PC-3 (cell line): ENCODE measurements at regions not wholly inside any gene's neighbourhood (a gene's known extent, or its start where the extent isn't known, plus 50 kb on each side); places are given as distances from the start of the nearest gene placed in this dataset.

ENCODE experiments used
- ATAC-seq: fragments of 200-7000 bp; cut with Tn5 transposase; 2 replicates; pipeline ENCODE4 v1.9.1; 2020; ENCODE audit warnings: mild to moderate bottlenecking, moderate library complexity
- BruUV-seq: library from RNA; stranded (reverse); fragments of 400-500 nt; replicated peaks from 2 replicates; lab custom pipeline; 2021; lab: Mats Ljungman, UMichigan
- CTCF ChIA-PET: fragments of 300-600 bp; sonication (Branson Sonifier 250); formaldehyde crosslinking; loops from one replicate; lab custom pipeline; 2022; ENCODE audit warnings: antibody characterized with exemption; lab: Charles Lee
- POLR2A ChIA-PET: fragments of 300-600 bp; sonication (Branson Sonifier 250); formaldehyde crosslinking; loops from one replicate; lab custom pipeline; 2022; ENCODE audit warnings: antibody characterized with exemption; ENCODE audit not compliant: unreplicated experiment; lab: Charles Lee
- DNase-seq: peaks from one replicate; pipeline ENCODE4 v3.0.0-alpha.2; 2015
- H2AFZ ChIP-seq: fragments of 300-600 bp; sonication (generic); 2 replicates; pipeline ENCODE4 v1.6.0; 2016; ENCODE audit warnings: antibody characterized with exemption, low read length
- H3F3A ChIP-seq: fragments of 300-600 bp; sonication (generic); one replicate; pipeline ENCODE4 v1.6.0; 2017; ENCODE audit warnings: antibody characterized with exemption, low read length, control low read depth, mild to moderate bottlenecking; ENCODE audit not compliant: unreplicated experiment
- H3K27ac ChIP-seq: fragments of 300-600 bp; sonication (generic); 2 replicates; pipeline ENCODE4 v1.5.1; 2016; ENCODE audit warnings: mild to moderate bottlenecking, low read length
- H3K27me3 ChIP-seq: fragments of 300-600 bp; sonication (generic); 2 replicates; pipeline ENCODE4 v1.6.1; 2016; ENCODE audit warnings: low read length, mixed read lengths
- H3K36me3 ChIP-seq: fragments of 300-600 bp; sonication (generic); 2 replicates; pipeline ENCODE4 v1.6.1; 2016; ENCODE audit warnings: low read depth, mixed run types, low read length, mixed read lengths
- H3K4me1 ChIP-seq: fragments of 300-600 bp; sonication (generic); 2 replicates; pipeline ENCODE4 v1.5.1; 2016; ENCODE audit warnings: low read length; ENCODE audit not compliant: insufficient read depth
- H3K4me2 ChIP-seq: fragments of 300-600 bp; sonication (generic); 2 replicates; pipeline ENCODE4 v1.6.0; 2016; ENCODE audit warnings: low read length
- H3K4me3 ChIP-seq: fragments of 300-600 bp; sonication (generic); 2 replicates; pipeline ENCODE4 v1.5.1; 2016; ENCODE audit warnings: mild to moderate bottlenecking, low read length, mixed read lengths
- H3K79me2 ChIP-seq: fragments of 300-600 bp; sonication (generic); 2 replicates; pipeline ENCODE4 v1.6.1; 2017; ENCODE audit warnings: low read length, mixed read lengths
- H3K9ac ChIP-seq: fragments of 300-600 bp; sonication (generic); 2 replicates; pipeline ENCODE4 v1.6.0; 2016; ENCODE audit warnings: mild to moderate bottlenecking, low read length
- H3K9me2 ChIP-seq: fragments of 300-600 bp; sonication (generic); replicated peaks from 2 replicates; pipeline ENCODE4 v1.6.1; 2016; ENCODE audit warnings: mixed run types, low read length, mixed read lengths
- H3K9me3 ChIP-seq: fragments of 300-600 bp; sonication (generic); 2 replicates; pipeline ENCODE4 v1.6.1; 2016; ENCODE audit warnings: low read length, mixed read lengths
- H4K20me1 ChIP-seq: fragments of 300-600 bp; sonication (generic); 2 replicates; pipeline ENCODE4 v1.6.1; 2016; ENCODE audit warnings: low read length, mixed read lengths
- EZH2 ChIP-seq: fragments of 300-600 bp; sonication (generic); IDR thresholded peaks from one replicate; pipeline ENCODE4 v1.6.1; 2017; ENCODE audit warnings: antibody characterized with exemption, mild to moderate bottlenecking, low read length; ENCODE audit not compliant: unreplicated experiment
- EZH2phosphoT487 ChIP-seq: fragments of 300-600 bp; sonication (generic); IDR thresholded peaks from 2 replicates; pipeline ENCODE4 v1.6.1; 2018; ENCODE audit warnings: mild to moderate bottlenecking, antibody characterized with exemption, low read length, borderline replicate concordance
- intact Hi-C: fragments of 100-400 bp; cut with micrococcal nuclease; formaldehyde crosslinking; loops from 2 replicates; pipeline ENCODE4 v1.9.0; 2023
- TF ChIP-seq, protein P1 (sequence below): fragments of 300-600 bp; sonication (generic); conservative IDR thresholded peaks from 2 replicates; pipeline ENCODE4 v1.5.1; 2017; ENCODE audit warnings: antibody characterized with exemption, low read depth, mild to moderate bottlenecking, low read length

DNA sequence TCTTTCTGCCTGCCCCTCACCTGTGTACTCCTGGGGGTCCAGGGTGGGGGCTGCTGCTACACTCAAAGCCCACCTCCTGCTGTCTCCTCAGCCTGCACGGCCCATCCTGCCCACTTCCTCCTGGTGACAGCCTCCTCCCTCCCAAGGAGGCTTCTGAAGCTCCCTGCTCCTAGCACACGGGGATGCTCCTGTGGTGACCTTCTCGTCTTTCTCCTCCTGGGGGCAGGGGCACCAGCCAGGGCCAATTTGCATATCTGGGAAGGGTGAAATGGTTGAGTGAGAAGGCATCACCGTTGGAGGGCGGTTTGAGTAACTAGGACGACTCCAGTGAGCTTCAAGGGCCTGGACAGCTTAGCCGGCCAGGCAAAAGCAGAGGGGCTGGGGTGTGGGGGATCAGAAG is 51.9 kb upstream of the COL5A1 start:
- Histone ChIP-seq H3K27ac (no peak overlapping the region), H4K20me1 (no peaks in the 10 kb centered on the region), H2AFZ (no peak overlapping the region), H3F3A (no peaks in the 10 kb centered on the region), H3K4me3 (no peak overlapping the region), H3K4me1 (no peaks in the 10 kb centered on the region; the same call in 1 of the 2 replicates), H3K9me2 (no peaks in the 10 kb centered on the region), H3K36me3 (no peaks in the 10 kb centered on the region), H3K9me3 (no peaks in the 10 kb centered on the region), H3K79me2 (no peaks in the 10 kb centered on the region), H3K27me3 (no peaks in the 10 kb centered on the region), H3K9ac (no peak overlapping the region), H3K4me2 (no peak overlapping the region)
- ATAC-seq (no peak), DNase-seq (no peak)
- intact Hi-C loops = no loop called here
- CTCF ChIA-PET = no interaction called here
- BruUV-seq = no TSS peak
- POLR2A ChIA-PET = no interaction called here
- no peak for TF ChIP-seq EZH2phosphoT487
- TF ChIP-seq EZH2 = no peak
- TF ChIP-seq, protein P1, sequence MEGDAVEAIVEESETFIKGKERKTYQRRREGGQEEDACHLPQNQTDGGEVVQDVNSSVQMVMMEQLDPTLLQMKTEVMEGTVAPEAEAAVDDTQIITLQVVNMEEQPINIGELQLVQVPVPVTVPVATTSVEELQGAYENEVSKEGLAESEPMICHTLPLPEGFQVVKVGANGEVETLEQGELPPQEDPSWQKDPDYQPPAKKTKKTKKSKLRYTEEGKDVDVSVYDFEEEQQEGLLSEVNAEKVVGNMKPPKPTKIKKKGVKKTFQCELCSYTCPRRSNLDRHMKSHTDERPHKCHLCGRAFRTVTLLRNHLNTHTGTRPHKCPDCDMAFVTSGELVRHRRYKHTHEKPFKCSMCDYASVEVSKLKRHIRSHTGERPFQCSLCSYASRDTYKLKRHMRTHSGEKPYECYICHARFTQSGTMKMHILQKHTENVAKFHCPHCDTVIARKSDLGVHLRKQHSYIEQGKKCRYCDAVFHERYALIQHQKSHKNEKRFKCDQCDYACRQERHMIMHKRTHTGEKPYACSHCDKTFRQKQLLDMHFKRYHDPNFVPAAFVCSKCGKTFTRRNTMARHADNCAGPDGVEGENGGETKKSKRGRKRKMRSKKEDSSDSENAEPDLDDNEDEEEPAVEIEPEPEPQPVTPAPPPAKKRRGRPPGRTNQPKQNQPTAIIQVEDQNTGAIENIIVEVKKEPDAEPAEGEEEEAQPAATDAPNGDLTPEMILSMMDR = no peak

DNA sequence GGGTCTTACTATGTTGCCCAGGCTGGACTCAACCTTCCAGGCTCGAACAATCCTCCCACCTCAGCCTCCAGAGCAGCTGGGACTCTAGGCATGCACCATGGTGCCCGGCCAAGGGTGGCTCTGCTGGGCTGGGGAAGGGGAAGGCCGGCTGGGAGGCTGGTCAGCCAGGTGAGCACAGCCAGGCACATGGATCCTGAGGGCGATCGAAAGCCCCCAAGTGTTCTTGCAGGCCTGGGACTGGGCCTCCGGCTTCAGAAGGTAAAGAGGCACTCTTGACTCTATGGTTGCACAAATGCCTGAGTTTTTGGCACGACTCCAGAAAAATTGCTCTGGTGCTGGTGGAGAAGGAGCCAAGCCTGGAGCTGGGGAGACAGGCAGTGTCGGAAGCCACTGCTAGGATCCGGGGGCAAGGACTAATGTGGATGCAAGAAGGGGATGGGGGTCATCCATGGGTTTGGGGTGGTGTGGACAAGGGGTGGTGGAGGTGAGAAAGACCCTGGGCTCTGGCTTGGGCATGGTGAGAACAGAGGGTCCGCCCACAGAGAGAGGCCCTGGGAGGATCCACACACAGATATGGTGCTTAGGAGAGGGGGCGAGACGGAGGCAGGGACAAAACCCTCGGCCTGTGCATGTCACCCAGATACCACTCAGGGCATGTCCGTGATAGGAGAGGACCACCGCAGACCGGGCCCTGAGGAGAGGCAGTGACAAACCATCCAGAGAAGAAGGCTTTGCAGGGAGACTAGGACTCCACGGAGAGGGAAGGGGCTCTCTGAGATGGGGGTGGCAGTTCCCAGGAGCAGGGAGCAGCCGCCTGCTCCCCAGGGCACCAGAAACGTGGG is 51.1 kb upstream of the COL5A1 start:
- Histone ChIP-seq H3K9me2 (no peaks in the 10 kb centered on the region), H3K4me3 (no peak overlapping the region), H3K4me2 (no peak overlapping the region), H3K36me3 (no peaks in the 10 kb centered on the region), H3K79me2 (no peaks in the 10 kb centered on the region), H3K4me1 (no peaks in the 10 kb centered on the region; the same call in 1 of the 2 replicates), H3K9ac (no peak overlapping the region), H3F3A (no peaks in the 10 kb centered on the region), H3K27ac (no peak overlapping the region), H2AFZ (no peak overlapping the region), H4K20me1 (no peaks in the 10 kb centered on the region), H3K9me3 (no peaks in the 10 kb centered on the region), H3K27me3 (no peaks in the 10 kb centered on the region)
- intact Hi-C loops = no loop called here
- DNase-seq (no peak), ATAC-seq (no peak)
- TF ChIP-seq EZH2 (no peak), EZH2phosphoT487 (no peak)
- TF ChIP-seq, protein P1 = no peak
- ChIA-PET CTCF (no interaction called here), POLR2A (no interaction called here)
- no TSS peak for BruUV-seq

DNA sequence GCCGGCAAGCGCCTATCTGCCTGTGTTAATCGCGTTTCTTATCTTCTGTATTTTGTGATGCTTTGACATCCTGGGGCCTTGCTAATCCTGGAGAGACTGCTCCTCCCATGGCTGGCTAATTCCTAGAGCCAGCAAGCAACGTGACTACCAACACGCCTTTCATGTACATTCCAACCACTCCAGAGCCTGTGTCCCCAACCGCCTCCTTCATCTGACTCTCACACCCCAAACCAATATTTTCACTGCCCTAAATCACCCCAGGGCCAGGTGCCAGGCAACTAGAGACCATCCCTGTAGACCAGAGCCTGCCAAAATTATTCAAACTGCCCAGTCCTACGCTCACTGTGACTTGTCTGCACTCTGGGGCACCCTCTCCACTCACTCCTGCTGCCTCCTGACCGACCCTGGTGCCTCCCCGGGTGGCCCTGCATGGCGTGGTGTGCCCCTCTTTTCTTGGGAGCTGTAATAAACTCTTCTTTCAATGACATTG is 50.5 kb upstream of the COL5A1 start:
- no peaks in the 10 kb centered on the region for H3F3A ChIP-seq
- CTCF ChIA-PET = no interaction called here
- intact Hi-C loops = no loop called here
- no peak overlapping the region for H2AFZ ChIP-seq
- H3K4me1 ChIP-seq = no peaks in the 10 kb centered on the region; the same call in 1 of the 2 replicates
- DNase-seq (no peak), ATAC-seq (no peak)
- H3K9me2 ChIP-seq = no peaks in the 10 kb centered on the region
- no peak overlapping the region for H3K4me3 ChIP-seq
- H3K4me2 ChIP-seq = no peak overlapping the region
- H3K36me3 ChIP-seq = no peaks in the 10 kb centered on the region
- H3K9ac ChIP-seq = no peak overlapping the region
- POLR2A ChIA-PET = no interaction called here
- H3K79me2 ChIP-seq = no peaks in the 10 kb centered on the region
- no peaks in the 10 kb centered on the region for H4K20me1 ChIP-seq
- BruUV-seq = no TSS peak
- no peak overlapping the region for H3K27ac ChIP-seq
- TF ChIP-seq EZH2phosphoT487 (no peak), EZH2 (no peak)
- TF ChIP-seq, protein P1 = no peak
- H3K27me3 ChIP-seq = no peaks in the 10 kb centered on the region
- H3K9me3 ChIP-seq = no peaks in the 10 kb centered on the region
